ENCODE measurements at regions not wholly inside any gene's neighbourhood (a gene's known extent, or its start where the extent isn't known, plus 50 kb on each side); places are given as distances from the start of the nearest gene placed in this dataset.

DNA sequence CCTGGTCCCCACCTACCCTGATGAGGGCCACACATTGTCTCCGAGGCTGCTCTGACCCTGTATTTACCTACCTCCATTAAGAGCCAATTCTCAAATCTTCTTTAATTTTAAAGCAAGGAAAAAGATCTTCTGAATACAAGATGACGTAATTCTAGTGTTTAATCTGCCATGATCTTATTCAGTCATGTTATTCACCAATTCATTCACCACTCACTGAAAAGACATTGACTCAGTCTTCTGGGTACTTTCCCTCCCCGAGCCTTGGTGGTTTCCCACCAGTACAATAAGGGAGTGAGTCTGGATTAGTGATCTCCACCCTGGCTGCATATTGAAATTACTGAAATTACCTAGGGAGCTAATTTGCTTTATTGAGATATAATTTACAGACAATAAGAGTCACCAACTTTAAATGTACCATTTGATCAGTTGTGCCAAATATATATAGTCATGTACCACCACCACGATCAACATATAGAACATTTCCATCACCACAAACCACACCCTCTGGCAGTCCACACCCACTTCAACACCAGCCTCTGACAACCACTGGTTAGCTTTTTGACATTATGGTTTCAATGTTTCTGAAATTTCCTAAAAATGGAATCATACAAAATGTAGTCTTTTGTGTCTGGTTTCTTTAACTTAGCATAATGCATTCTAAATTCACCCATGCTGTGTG is 117.5 kb upstream of the UNC5B start:
- TF ChIP-seq POLR2AphosphoS5 (IDR thresholded peaks at IDR 0.05; ENCODE audit: low read depth, low read length) (no peak), SIN3A (IDR thresholded peaks at IDR 0.05; ENCODE audit: borderline replicate concordance, insufficient read depth, low read length) (no peak), TAF1 (IDR thresholded peaks at IDR 0.05; ENCODE audit: borderline replicate concordance, insufficient read depth, low read length) (no peak)
- TF ChIP-seq, protein P1, sequence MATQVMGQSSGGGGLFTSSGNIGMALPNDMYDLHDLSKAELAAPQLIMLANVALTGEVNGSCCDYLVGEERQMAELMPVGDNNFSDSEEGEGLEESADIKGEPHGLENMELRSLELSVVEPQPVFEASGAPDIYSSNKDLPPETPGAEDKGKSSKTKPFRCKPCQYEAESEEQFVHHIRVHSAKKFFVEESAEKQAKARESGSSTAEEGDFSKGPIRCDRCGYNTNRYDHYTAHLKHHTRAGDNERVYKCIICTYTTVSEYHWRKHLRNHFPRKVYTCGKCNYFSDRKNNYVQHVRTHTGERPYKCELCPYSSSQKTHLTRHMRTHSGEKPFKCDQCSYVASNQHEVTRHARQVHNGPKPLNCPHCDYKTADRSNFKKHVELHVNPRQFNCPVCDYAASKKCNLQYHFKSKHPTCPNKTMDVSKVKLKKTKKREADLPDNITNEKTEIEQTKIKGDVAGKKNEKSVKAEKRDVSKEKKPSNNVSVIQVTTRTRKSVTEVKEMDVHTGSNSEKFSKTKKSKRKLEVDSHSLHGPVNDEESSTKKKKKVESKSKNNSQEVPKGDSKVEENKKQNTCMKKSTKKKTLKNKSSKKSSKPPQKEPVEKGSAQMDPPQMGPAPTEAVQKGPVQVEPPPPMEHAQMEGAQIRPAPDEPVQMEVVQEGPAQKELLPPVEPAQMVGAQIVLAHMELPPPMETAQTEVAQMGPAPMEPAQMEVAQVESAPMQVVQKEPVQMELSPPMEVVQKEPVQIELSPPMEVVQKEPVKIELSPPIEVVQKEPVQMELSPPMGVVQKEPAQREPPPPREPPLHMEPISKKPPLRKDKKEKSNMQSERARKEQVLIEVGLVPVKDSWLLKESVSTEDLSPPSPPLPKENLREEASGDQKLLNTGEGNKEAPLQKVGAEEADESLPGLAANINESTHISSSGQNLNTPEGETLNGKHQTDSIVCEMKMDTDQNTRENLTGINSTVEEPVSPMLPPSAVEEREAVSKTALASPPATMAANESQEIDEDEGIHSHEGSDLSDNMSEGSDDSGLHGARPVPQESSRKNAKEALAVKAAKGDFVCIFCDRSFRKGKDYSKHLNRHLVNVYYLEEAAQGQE (IDR thresholded peaks at IDR 0.05; ENCODE audit: insufficient read depth in 1 of 2, low read depth in 2 of 2, low read length in 2 of 2), result no peak

- TF ChIP-seq POLR2AphosphoS5 (IDR thresholded peaks at IDR 0.05; ENCODE audit: low read depth, low read length), result no peak
These were observed 112.5 kb upstream of the UNC5B start for GRCh38 chr10:71099731-71100361.

- TF ChIP-seq SIN3A (IDR thresholded peaks at IDR 0.05; ENCODE audit: borderline replicate concordance, insufficient read depth, low read length) (no peak), FOXP2 (optimal IDR thresholded peaks at IDR 0.05; ENCODE audit: borderline replicate concordance, extremely low read depth, extremely low read length, insufficient read depth) (no peak), POLR2AphosphoS5 (IDR thresholded peaks at IDR 0.05; ENCODE audit: low read depth, low read length) (no peak), TAF1 (IDR thresholded peaks at IDR 0.05; ENCODE audit: borderline replicate concordance, insufficient read depth, low read length) (no peak)
- TF ChIP-seq, protein P1 (IDR thresholded peaks at IDR 0.05; ENCODE audit: insufficient read depth in 1 of 2, low read depth in 2 of 2, low read length in 2 of 2), result no peak
These were observed 108.4 kb upstream of the UNC5B start for GRCh38 chr10:71103961-71104360.

- TF ChIP-seq POLR2AphosphoS5 (IDR thresholded peaks at IDR 0.05; ENCODE audit: low read depth, low read length) (no peak), FOXP2 (optimal IDR thresholded peaks at IDR 0.05; ENCODE audit: borderline replicate concordance, extremely low read depth, extremely low read length, insufficient read depth) (no peak), TAF1 (IDR thresholded peaks at IDR 0.05; ENCODE audit: borderline replicate concordance, insufficient read depth, low read length) (no peak), SIN3A (IDR thresholded peaks at IDR 0.05; ENCODE audit: borderline replicate concordance, insufficient read depth, low read length) (no peak)
- TF ChIP-seq, protein P1 (IDR thresholded peaks at IDR 0.05; ENCODE audit: insufficient read depth in 1 of 2, low read depth in 2 of 2, low read length in 2 of 2), result no peak
These were observed 100.1 kb upstream of the UNC5B start for GRCh38 chr10:71112138-71112785.

GRCh38 chr10:71116426-71116825 is 95.9 kb upstream of the UNC5B start:
- TF ChIP-seq, protein P1 (IDR thresholded peaks at IDR 0.05; ENCODE audit: insufficient read depth in 1 of 2, low read depth in 2 of 2, low read length in 2 of 2), result no peak
- no peak for TF ChIP-seq SIN3A (IDR thresholded peaks at IDR 0.05; ENCODE audit: borderline replicate concordance, insufficient read depth, low read length)
- TF ChIP-seq FOXP2 (optimal IDR thresholded peaks at IDR 0.05; ENCODE audit: borderline replicate concordance, extremely low read depth, extremely low read length, insufficient read depth), result no peak

All from PFSK-1 (cell line).